GM12878 (cell line): ENCODE measurements at regions not wholly inside any gene's neighbourhood (a gene's known extent, or its start where the extent isn't known, plus 50 kb on each side); places are given as distances from the start of the nearest gene placed in this dataset.

Experiments used
- EP300 ChIP-seq, 2 experiments: fragments of 150-350 bp in 1 of 2; IDR thresholded peaks; 2 replicates each; pipeline ENCODE4 v1.6.1; 2011 to 2012; ENCODE audit warnings: low read depth in 2 of 2, low read length in 2 of 2, borderline replicate concordance in 1 of 2, improper control_type of control experiment in 1 of 2, inconsistent platforms in 1 of 2; ENCODE audit not compliant: control insufficient read depth in 1 of 2
- HDAC6 ChIP-seq: fragments of 200-600 bp; sonication (generic); IDR thresholded peaks from one replicate; pipeline ENCODE4 v1.8.0; 2017; ENCODE audit warnings: antibody characterized with exemption; ENCODE audit not compliant: unreplicated experiment
- PML ChIP-seq: IDR thresholded peaks from 2 replicates; pipeline ENCODE4 v1.6.1; 2012; ENCODE audit warnings: low read length, inconsistent platforms
- POLR2A ChIP-seq: IDR thresholded peaks from 2 replicates; pipeline ENCODE4 v1.6.1; 2011; ENCODE audit warnings: low read depth, mild to moderate bottlenecking, low read length
- RAD21 ChIP-seq: IDR thresholded peaks from 2 replicates; pipeline ENCODE4 v1.6.1; 2011; ENCODE audit warnings: mild to moderate bottlenecking, low read depth, low read length, moderate library complexity; ENCODE audit not compliant: insufficient read depth
- RFX5 ChIP-seq: IDR thresholded peaks from 2 replicates; pipeline ENCODE4 v1.6.1; 2011; ENCODE audit warnings: low read depth, low read length, improper control_type of control experiment
- SPI1 ChIP-seq: IDR thresholded peaks from 2 replicates; pipeline ENCODE4 v1.6.1; 2011; ENCODE audit warnings: low read depth, mild to moderate bottlenecking, low read length, moderate library complexity, borderline replicate concordance; ENCODE audit not compliant: insufficient read depth
- TARDBP ChIP-seq: IDR thresholded peaks from 2 replicates; pipeline ENCODE4 v1.6.1; 2016; ENCODE audit warnings: borderline replicate concordance
- TF ChIP-seq, protein P1 (sequence below), 3 experiments: IDR thresholded peaks in 2 of 3; conservative IDR thresholded peaks in 1 of 3; 2 replicates each; pipeline ENCODE4 v1.5.1; 2011; ENCODE audit warnings: low read depth in 3 of 3, low read length in 3 of 3, mild to moderate bottlenecking in 3 of 3, control low read depth in 2 of 3, moderate library complexity in 2 of 3, inconsistent platforms in 1 of 3, mixed read lengths in 1 of 3; ENCODE audit not compliant: control insufficient read depth in 2 of 3, insufficient read depth in 1 of 3; ENCODE audit errors: extremely low read depth in 1 of 3

DNA sequence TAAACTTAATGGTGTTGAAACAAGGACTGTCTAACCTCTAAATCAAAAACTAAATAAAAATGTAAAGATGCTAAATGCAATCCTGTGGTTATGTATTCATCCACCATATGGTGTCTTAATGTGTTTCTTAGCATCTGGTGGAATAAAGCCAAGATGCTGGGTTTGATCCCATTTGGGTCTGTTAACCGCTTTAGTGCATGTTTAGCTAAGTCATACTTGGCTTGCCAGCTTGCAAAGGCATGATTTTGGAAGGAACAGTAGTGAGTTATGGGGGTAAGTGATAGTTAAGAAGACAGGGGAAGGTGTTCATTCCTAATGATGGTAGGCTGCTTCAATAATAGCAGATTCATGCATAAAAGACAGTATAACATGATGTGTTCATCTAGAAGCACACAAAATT is 139.0 kb upstream of the SLC27A6 start:
- TF ChIP-seq RFX5 (no peak), POLR2A (no peak), RAD21 (no peak), TARDBP (no peak), PML (no peak), HDAC6 (no peak), SPI1 (no peak), EP300 (IDR thresholded peaks at IDR 0.05; ENCODE audit: borderline replicate concordance in 1 of 2, control insufficient read depth in 1 of 2, low read depth in 2 of 2, low read length in 2 of 2) (no peak)
- TF ChIP-seq, protein P1, sequence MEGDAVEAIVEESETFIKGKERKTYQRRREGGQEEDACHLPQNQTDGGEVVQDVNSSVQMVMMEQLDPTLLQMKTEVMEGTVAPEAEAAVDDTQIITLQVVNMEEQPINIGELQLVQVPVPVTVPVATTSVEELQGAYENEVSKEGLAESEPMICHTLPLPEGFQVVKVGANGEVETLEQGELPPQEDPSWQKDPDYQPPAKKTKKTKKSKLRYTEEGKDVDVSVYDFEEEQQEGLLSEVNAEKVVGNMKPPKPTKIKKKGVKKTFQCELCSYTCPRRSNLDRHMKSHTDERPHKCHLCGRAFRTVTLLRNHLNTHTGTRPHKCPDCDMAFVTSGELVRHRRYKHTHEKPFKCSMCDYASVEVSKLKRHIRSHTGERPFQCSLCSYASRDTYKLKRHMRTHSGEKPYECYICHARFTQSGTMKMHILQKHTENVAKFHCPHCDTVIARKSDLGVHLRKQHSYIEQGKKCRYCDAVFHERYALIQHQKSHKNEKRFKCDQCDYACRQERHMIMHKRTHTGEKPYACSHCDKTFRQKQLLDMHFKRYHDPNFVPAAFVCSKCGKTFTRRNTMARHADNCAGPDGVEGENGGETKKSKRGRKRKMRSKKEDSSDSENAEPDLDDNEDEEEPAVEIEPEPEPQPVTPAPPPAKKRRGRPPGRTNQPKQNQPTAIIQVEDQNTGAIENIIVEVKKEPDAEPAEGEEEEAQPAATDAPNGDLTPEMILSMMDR (IDR thresholded peaks at IDR 0.05 in 2 of 3, conservative IDR thresholded peaks at IDR 0.05 in 1 of 3; ENCODE audit: control insufficient read depth in 2 of 3, extremely low read depth in 1 of 3, insufficient read depth in 1 of 3, low read depth in 3 of 3, low read length in 3 of 3) = no peak
